IPS-20b (cell line): ENCODE measurements at regions not wholly inside any gene's neighbourhood (a gene's known extent, or its start where the extent isn't known, plus 50 kb on each side); places are given as distances from the start of the nearest gene placed in this dataset.

Experiments used
- H3K27ac ChIP-seq: one replicate; pipeline ENCODE4 v1.5.1; 2013; ENCODE audit warnings: low read length
- H3K27me3 ChIP-seq: 2 replicates; pipeline ENCODE4 v1.6.1; 2013; ENCODE audit warnings: mild to moderate bottlenecking, low read length, inconsistent platforms; ENCODE audit not compliant: insufficient read depth
- H3K36me3 ChIP-seq: 2 replicates; pipeline ENCODE4 v1.6.1; 2013; ENCODE audit warnings: low read depth, mild to moderate bottlenecking, inconsistent platforms, low read length, moderate library complexity; ENCODE audit not compliant: insufficient read depth
- H3K4me1 ChIP-seq: 2 replicates; pipeline ENCODE4 v1.6.1; 2013; ENCODE audit warnings: mild to moderate bottlenecking, control low read depth, inconsistent platforms, low read length, moderate library complexity; ENCODE audit not compliant: insufficient read depth
- H3K4me3 ChIP-seq: 2 replicates; pipeline ENCODE4 v1.5.1; 2013; ENCODE audit warnings: mild to moderate bottlenecking, low read length, inconsistent platforms
- H3K9ac ChIP-seq: 2 replicates; pipeline ENCODE4 v1.6.1; 2013; ENCODE audit warnings: low read depth, mild to moderate bottlenecking, inconsistent platforms, low read length, moderate library complexity
- H3K9me3 ChIP-seq: 2 replicates; pipeline ENCODE4 v1.6.1; 2013; ENCODE audit warnings: mild to moderate bottlenecking, low read depth, low read length, inconsistent platforms; ENCODE audit not compliant: insufficient read depth

DNA sequence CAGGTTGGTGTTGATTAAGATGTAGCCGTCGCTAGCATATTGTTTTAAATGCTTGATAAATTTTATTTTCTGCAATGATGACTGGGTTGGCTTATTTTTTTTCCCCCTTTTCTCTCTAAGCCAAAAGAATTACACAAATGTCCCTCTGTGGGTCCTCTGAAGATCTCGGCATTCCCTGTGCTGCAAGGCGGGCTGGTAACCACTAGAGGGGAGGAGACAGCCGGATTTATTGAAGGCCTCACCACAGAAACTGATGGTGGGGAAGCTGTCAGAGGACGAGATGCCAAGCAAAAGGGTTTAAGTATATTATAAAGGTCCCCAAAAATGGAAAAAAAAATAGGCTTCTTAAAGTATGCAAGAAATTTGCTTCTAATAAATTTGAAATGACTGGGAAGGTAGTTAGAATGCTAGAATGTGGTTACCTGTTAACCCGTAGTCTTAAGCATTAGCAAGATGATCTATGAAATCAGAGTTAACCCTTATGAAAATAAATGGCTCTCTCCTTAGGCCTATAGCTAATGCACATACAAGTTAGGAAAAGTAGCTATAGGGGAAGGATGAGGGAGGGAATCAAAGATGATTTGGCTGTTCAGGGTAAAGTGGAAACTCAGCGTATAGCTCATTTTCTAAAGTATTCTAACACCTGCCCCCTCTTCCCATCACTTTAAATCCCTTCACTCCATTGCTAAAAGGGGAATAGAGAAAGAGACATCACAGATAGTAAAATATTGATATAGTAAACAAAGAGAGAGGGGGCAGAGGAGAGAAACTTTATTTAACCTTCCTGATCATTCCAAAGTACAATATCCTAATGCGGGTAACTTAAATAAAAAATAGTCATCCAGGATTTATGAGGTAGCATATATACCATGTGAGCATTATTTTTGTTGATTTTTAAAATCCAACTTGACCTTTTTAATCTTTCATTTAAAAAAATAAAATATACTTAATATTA, 894.5 kb upstream of the POU3F3 start:
- H3K4me1 ChIP-seq, result no peaks in the 10 kb centered on the region

DNA sequence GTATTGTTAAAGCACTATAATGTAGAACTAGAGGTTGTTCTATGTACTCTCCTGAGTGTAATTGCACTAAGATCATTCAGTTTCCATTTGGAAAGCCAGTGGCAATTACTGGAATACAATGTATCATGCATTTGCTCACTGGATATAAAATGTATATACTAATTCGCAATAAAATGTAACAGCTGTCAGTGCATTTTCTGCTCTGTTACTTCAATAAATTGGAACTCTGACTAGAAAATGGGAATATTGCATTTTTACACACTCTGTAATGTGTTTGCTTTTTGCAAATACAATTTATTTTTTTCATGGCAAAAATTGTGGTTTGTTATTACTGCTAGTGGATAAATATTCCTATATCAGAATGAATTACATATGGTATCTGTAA, 893.8 kb upstream of the POU3F3 start:
- H3K36me3 ChIP-seq, result no peaks in the 10 kb centered on the region
- H3K9me3 ChIP-seq, result no peaks in the 10 kb centered on the region
- no peaks in the 10 kb centered on the region for H3K27me3 ChIP-seq
- no peak overlapping the region for H3K27ac ChIP-seq
- H3K4me1 ChIP-seq, result no peaks in the 10 kb centered on the region
- H3K9ac ChIP-seq, result no peak overlapping the region
- no peak overlapping the region for H3K4me3 ChIP-seq

More for the DNA sequence above, 894.5 kb upstream of the POU3F3 start:
- H3K27me3 ChIP-seq, result no peaks in the 10 kb centered on the region
- H3K27ac ChIP-seq, result no peak overlapping the region
- no peak overlapping the region for H3K9ac ChIP-seq
- H3K4me3 ChIP-seq, result no peak overlapping the region
- no peaks in the 10 kb centered on the region for H3K9me3 ChIP-seq
- H3K36me3 ChIP-seq, result no peaks in the 10 kb centered on the region

DNA sequence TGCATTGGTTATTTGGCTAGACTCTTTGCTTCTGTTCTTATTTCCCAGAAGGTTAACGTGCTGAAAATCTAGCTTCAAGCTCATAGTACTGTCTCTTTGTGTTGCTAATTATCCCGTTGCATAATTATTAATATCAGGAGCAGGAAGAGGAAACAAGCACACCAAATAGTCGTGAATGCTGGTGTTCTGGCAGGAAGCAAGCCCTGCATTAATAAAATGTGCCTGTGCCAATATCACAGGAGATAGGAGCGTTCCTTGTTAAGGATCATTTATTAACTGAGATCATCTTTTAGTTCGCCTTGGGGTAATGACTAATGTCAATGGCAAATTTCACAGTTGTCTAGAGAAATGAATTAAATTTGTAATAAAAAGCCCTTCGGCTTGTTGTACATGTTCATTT, 893.0 kb upstream of the POU3F3 start:
- Histone ChIP-seq H3K4me3 (no peak overlapping the region), H3K9me3 (peaks cover 4% of the 10 kb centered on the region; the same call in 1 of the 2 replicates), H3K9ac (no peak overlapping the region), H3K27me3 (no peaks in the 10 kb centered on the region), H3K4me1 (no peaks in the 10 kb centered on the region), H3K27ac (no peak overlapping the region), H3K36me3 (no peaks in the 10 kb centered on the region)

DNA sequence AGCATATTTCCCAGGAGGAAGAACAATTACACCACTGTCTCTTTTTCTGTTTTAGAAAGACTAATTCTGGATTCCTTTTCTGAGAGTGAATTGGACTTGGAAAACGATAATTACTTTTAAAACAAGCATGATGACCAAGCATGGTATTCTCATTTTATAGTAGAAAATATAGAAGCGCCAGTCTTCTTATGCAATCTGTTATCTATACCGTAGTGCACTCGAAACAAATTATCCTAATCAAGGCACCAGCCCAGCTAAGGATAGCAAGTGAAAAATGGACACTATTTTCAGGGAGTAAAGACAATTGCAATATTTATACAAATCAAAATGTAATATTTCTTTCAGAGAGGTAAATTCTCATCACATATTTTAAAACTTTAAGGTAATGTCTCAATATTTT, 892.1 kb upstream of the POU3F3 start:
- no peak overlapping the region for H3K4me3 ChIP-seq
- no peak overlapping the region for H3K27ac ChIP-seq
- H3K4me1 ChIP-seq, result no peaks in the 10 kb centered on the region
- H3K36me3 ChIP-seq, result no peaks in the 10 kb centered on the region
- no peak overlapping the region for H3K9ac ChIP-seq
- H3K27me3 ChIP-seq, result no peaks in the 10 kb centered on the region
- H3K9me3 ChIP-seq, result peaks cover 4% of the 10 kb centered on the region; the same call in 1 of the 2 replicates

DNA sequence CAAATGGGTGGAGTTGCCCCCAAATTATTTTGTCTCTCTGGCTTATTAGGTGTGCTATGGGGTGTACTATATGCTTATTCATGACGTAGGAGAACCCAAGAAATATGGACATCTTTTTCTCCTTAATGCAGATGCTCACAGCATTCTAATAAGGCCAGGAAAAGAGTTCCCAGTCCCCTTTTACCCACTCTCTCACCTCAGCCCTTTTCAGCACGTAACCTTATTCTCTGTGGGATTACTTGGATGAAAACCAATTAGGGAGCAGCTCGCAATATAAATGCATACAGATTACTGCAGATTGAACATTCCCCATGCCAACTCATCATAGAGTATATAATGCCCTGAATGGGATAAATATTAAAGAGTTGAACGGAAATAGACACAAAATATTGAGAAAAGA, 891.2 kb upstream of the POU3F3 start:
- H3K9ac ChIP-seq, result no peak overlapping the region
- no peak overlapping the region for H3K4me3 ChIP-seq
- H3K27ac ChIP-seq, result no peak overlapping the region
- no peaks in the 10 kb centered on the region for H3K4me1 ChIP-seq
- no peaks in the 10 kb centered on the region for H3K36me3 ChIP-seq
- H3K27me3 ChIP-seq, result no peaks in the 10 kb centered on the region
- H3K9me3 ChIP-seq, result peaks cover 4% of the 10 kb centered on the region; the same call in 1 of the 2 replicates

DNA sequence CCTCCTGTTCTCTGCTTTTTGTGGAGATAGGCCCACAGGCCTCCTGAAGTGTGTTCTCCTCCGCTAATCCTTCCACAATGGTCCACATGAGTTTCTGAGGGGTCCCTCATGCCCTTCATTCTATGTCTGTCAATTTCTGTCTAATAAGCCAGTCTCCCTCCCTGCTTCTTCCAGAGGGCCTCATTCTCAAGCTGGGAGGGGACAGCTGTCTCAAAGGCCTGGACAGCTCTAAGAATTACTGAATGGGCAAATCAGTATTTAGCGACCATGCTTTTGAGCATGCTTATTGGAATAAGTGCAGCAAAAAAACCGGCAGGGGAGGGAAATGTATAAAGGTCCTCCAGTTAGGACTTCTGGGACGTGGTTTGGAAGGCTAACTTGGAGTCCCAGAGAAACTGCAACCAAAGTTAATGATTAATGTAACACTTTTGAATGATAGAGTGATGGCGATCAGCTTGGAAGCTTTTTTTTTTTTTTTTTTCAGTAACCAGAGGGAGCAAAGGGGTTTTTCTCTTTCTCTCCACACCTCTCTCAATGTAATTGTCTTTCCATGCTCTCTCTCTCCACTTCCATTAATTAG, 890.7 kb upstream of the POU3F3 start:
- peaks cover 4% of the 10 kb centered on the region; the same call in 1 of the 2 replicates for H3K9me3 ChIP-seq
- H3K36me3 ChIP-seq, result no peaks in the 10 kb centered on the region
- H3K9ac ChIP-seq, result no peak overlapping the region
- H3K27me3 ChIP-seq, result no peaks in the 10 kb centered on the region
- no peak overlapping the region for H3K27ac ChIP-seq
- no peaks in the 10 kb centered on the region for H3K4me1 ChIP-seq
- no peak overlapping the region for H3K4me3 ChIP-seq

DNA sequence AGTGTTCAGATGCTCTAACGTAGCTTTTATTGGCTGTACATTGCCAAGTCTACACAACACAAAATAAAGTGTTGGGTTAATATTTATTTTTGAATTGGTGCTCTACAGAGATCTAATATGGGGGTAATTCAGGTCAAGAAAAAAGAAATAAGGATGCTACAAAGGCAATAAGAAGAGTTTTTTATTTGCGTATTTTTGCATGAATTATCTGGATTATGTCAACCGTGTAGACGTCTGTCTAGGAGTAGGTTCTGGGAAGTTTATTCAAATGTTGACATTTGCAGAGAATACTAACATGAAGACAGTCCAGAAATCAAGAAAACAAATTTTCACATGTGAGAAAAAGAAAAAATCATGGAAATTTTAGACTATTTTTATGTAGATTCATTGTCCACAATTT, 876.7 kb upstream of the POU3F3 start:
- H3K4me3 ChIP-seq, result no peak overlapping the region
- no peaks in the 10 kb centered on the region for H3K9me3 ChIP-seq
- H3K27me3 ChIP-seq, result no peaks in the 10 kb centered on the region
- no peaks in the 10 kb centered on the region for H3K4me1 ChIP-seq
- no peak overlapping the region for H3K27ac ChIP-seq
- no peak overlapping the region for H3K9ac ChIP-seq
- H3K36me3 ChIP-seq, result no peaks in the 10 kb centered on the region

DNA sequence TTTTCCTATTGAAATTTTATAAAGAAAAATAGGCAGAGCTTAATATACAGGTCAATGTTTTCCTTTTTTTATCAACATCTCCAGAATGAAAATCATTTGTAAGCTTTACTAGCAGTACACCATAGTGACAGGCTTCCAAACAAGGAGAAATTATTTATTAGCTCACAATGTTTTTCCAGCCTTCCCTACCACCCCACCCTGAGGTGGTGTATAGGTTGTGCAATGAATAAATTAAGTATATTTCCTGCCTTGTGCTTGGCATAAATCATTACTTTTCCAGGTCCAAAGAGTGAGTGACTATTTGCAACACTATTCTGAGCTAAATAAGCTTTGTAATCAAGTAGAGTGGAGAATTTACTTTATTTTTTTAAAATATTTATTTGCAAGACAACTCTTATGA, 876.2 kb upstream of the POU3F3 start:
- Histone ChIP-seq H3K27ac (no peak overlapping the region), H3K4me3 (no peak overlapping the region), H3K27me3 (no peaks in the 10 kb centered on the region), H3K36me3 (no peaks in the 10 kb centered on the region), H3K9me3 (no peaks in the 10 kb centered on the region), H3K4me1 (no peaks in the 10 kb centered on the region), H3K9ac (no peak overlapping the region)

DNA sequence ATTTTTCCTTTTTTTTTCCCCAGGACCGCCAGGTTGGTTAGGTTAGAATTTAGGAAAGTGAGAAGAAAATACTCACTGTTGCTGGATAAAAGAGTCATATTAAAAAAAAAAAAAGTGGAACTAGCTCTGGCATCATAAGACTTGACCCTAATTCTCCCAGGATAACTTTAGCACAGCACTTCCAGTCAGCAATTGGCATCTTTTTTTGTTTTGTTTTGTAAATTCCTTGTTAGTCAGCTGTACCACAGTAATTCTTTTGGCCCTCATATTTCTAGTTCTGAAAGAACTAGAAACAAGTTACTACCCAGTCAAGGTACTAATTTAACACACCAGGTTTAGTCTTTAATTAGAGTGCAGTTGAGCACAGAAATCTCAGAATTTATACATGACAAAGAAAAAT, 873.5 kb upstream of the POU3F3 start:
- no peaks in the 10 kb centered on the region for H3K27me3 ChIP-seq
- no peak overlapping the region for H3K4me3 ChIP-seq
- H3K27ac ChIP-seq, result no peak overlapping the region
- peaks cover 1% of the 10 kb centered on the region; the same call in 1 of the 2 replicates for H3K4me1 ChIP-seq
- H3K36me3 ChIP-seq, result no peaks in the 10 kb centered on the region
- no peaks in the 10 kb centered on the region for H3K9me3 ChIP-seq
- no peak overlapping the region for H3K9ac ChIP-seq

DNA sequence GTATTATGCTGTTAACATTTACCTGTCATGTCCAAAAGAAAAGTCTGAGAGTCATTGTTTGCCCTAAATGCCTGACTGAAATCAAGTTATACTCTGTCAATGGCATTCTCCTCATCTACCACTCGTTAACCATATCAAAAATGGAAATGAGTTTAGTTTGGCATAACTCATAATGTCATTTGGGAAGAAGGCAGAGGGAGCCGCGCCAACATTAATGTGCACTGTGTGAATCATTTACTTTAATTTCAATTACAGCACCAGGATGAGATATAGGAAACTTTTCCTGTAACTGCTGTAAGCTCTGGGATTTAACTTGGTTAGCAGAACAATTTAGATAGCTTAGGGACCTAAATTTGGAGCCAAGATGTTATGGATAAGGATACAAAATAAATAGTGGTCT, 871.2 kb upstream of the POU3F3 start:
- Histone ChIP-seq H3K4me1 (peaks cover 12% of the 10 kb centered on the region), H3K36me3 (no peaks in the 10 kb centered on the region), H3K27me3 (no peaks in the 10 kb centered on the region), H3K27ac (no peak overlapping the region), H3K9me3 (no peaks in the 10 kb centered on the region), H3K4me3 (no peak overlapping the region), H3K9ac (no peak overlapping the region)

DNA sequence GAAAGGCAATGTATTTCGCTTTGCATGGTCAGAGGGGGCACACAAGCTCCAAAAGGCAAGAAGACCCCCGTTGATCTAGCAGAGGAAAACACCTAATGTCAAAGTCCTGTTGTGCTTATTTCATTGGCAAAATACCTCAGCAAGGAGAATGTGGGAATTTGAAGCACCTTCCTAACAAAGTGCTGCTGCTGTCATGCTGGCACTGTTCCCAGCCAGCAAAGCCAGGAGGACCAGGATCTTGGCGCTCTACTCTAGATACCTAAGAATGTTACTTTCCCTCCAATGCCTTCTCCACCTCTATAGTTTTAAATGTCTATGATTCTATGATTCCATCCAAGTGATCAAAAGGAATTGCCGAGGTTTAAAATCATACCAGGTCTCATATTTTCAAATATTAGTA, 867.9 kb upstream of the POU3F3 start:
- H3K36me3 ChIP-seq, result no peaks in the 10 kb centered on the region
- H3K4me3 ChIP-seq, result no peak overlapping the region
- H3K9me3 ChIP-seq, result no peaks in the 10 kb centered on the region
- H3K27ac ChIP-seq, result no peak overlapping the region
- H3K9ac ChIP-seq, result no peak overlapping the region
- no peaks in the 10 kb centered on the region for H3K27me3 ChIP-seq
- peaks cover 12% of the 10 kb centered on the region for H3K4me1 ChIP-seq

DNA sequence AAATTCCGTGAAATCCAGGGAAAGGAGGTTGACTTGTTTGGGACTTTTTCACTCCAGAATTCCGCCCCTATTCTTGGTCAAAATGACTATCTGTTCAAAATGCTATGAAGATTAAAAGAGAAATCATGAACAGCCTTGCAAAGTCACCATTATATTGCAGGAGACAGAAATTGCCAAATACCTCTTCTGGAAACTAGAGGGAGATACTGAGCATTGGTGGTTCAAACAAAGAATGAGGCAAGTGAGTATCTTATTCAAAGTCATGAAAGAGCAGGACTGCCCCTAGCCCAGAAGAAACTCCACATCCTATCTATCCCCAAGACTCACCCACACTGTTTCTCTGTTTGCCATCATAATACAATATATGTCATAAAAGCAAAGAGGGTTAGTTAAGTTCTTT, 862.3 kb upstream of the POU3F3 start:
- H3K4me1 ChIP-seq, result no peaks in the 10 kb centered on the region
- no peaks in the 10 kb centered on the region for H3K36me3 ChIP-seq
- no peaks in the 10 kb centered on the region for H3K9me3 ChIP-seq
- no peaks in the 10 kb centered on the region for H3K27me3 ChIP-seq
- no peak overlapping the region for H3K27ac ChIP-seq
- H3K9ac ChIP-seq, result no peak overlapping the region
- H3K4me3 ChIP-seq, result no peak overlapping the region
